Neuronal stem cell (in vitro differentiated cells): ENCODE measurements at regions not wholly inside any gene's neighbourhood (a gene's known extent, or its start where the extent isn't known, plus 50 kb on each side); places are given as distances from the start of the nearest gene placed in this dataset.

Source experiments
- DNase-seq: peaks from one replicate; pipeline ENCODE4 v3.0.0-alpha.2; 2013; ENCODE audit warnings: low spot score
- H2AFZ ChIP-seq: one replicate; pipeline ENCODE4 v1.6.1; 2013; ENCODE audit warnings: mild to moderate bottlenecking, low read length, inconsistent platforms
- H2AK5ac ChIP-seq: 2 replicates; pipeline ENCODE4 v1.6.1; 2013; ENCODE audit warnings: low read depth, mild to moderate bottlenecking, inconsistent platforms, low read length, moderate library complexity, mixed read lengths
- H2BK120ac ChIP-seq: 2 replicates; pipeline ENCODE4 v1.6.1; 2013; ENCODE audit warnings: low read depth, mild to moderate bottlenecking, inconsistent platforms, low read length, moderate library complexity, mixed read lengths
- H2BK12ac ChIP-seq: one replicate; pipeline ENCODE4 v1.6.1; 2013; ENCODE audit warnings: low read length, inconsistent platforms
- H2BK15ac ChIP-seq: 2 replicates; pipeline ENCODE4 v1.6.1; 2013; ENCODE audit warnings: mild to moderate bottlenecking, low read length, inconsistent platforms, mixed read lengths
- H2BK5ac ChIP-seq: one replicate; pipeline ENCODE4 v1.6.1; 2013; ENCODE audit warnings: inconsistent platforms, mild to moderate bottlenecking, low read length, moderate library complexity
- H3K14ac ChIP-seq: one replicate; pipeline ENCODE4 v1.6.1; 2013; ENCODE audit warnings: low read length, inconsistent platforms
- H3K18ac ChIP-seq: 2 replicates; pipeline ENCODE4 v1.6.1; 2013; ENCODE audit warnings: low read length, inconsistent platforms
- H3K23ac ChIP-seq: 2 replicates; pipeline ENCODE4 v1.6.1; 2013; ENCODE audit warnings: low read depth, mild to moderate bottlenecking, mixed read lengths, low read length, inconsistent platforms; ENCODE audit not compliant: poor library complexity
- H3K27ac ChIP-seq: replicated peaks from 3 replicates; pipeline ENCODE4 v1.5.1; 2013; ENCODE audit warnings: low read length, inconsistent platforms
- H3K27me3 ChIP-seq, 3 experiments: 2 replicates each; pipeline ENCODE4 v1.6.1; 2013; ENCODE audit warnings: low read length in 3 of 3, mild to moderate bottlenecking in 2 of 3, inconsistent platforms in 1 of 3, low read depth in 1 of 3, mixed read lengths in 1 of 3, moderate library complexity in 1 of 3; ENCODE audit not compliant: control insufficient read depth in 3 of 3, insufficient read depth in 3 of 3
- H3K36me3 ChIP-seq, 2 donors: replicated peaks in 1 of 2; 2 replicates each; pipeline ENCODE4 v1.6.1; 2013; ENCODE audit warnings: low read length in 2 of 2; ENCODE audit not compliant: control insufficient read depth in 2 of 2, insufficient read depth in 2 of 2
- H3K4ac ChIP-seq: 2 replicates; pipeline ENCODE4 v1.6.1; 2013; ENCODE audit warnings: inconsistent platforms, mild to moderate bottlenecking, low read length, moderate library complexity
- H3K4me1 ChIP-seq, 2 donors: 1 replicate in 1 of 2; 2 replicates in 1 of 2; pipeline ENCODE4 v1.6.1; 2013; ENCODE audit warnings: low read length in 2 of 2, low read depth in 1 of 2; ENCODE audit not compliant: control insufficient read depth in 2 of 2, insufficient read depth in 1 of 2
- H3K4me2 ChIP-seq: one replicate; pipeline ENCODE4 v1.6.1; 2013; ENCODE audit warnings: mild to moderate bottlenecking, low read length, inconsistent platforms; ENCODE audit not compliant: insufficient read depth, poor library complexity, severe bottlenecking
- H3K4me3 ChIP-seq, 2 donors: 2 replicates each; pipeline ENCODE4 v1.5.1; 2013; ENCODE audit warnings: low read length in 2 of 2, mild to moderate bottlenecking in 2 of 2, inconsistent platforms in 1 of 2, moderate library complexity in 1 of 2
- H3K79me1 ChIP-seq: one replicate; pipeline ENCODE4 v1.6.1; 2013; ENCODE audit warnings: low read depth, mild to moderate bottlenecking, inconsistent platforms, low read length, moderate library complexity
- H3K9ac ChIP-seq: one replicate; pipeline ENCODE4 v1.6.1; 2013; ENCODE audit warnings: mild to moderate bottlenecking, low read depth, low read length, inconsistent platforms; ENCODE audit not compliant: poor library complexity
- H3K9me3 ChIP-seq, 2 donors: replicated peaks in 1 of 2; 2 replicates each; pipeline versions ENCODE3 to v1.6.1; 2013; ENCODE audit warnings: low read length in 2 of 2, mild to moderate bottlenecking in 2 of 2, inconsistent platforms in 1 of 2, low read depth in 1 of 2, mixed read lengths in 1 of 2, moderate library complexity in 1 of 2; ENCODE audit not compliant: control insufficient read depth in 2 of 2, insufficient read depth in 1 of 2
- H4K8ac ChIP-seq: one replicate; pipeline ENCODE4 v1.6.1; 2013; ENCODE audit warnings: low read depth, mild to moderate bottlenecking, inconsistent platforms, low read length, moderate library complexity
- H4K91ac ChIP-seq: one replicate; pipeline ENCODE4 v1.6.1; 2013; ENCODE audit warnings: low read length, low read depth, mild to moderate bottlenecking, inconsistent platforms; ENCODE audit not compliant: poor library complexity
- WGBS, 2 donors: extraction: QIAGEN DNeasy Blood & Tissue Kit; methylation state at CpG; one replicate each; pipeline ENCODE4 v1.1.7; 2013; ENCODE audit warnings: missing lambda C conversion rate in 2 of 2, mixed read lengths in 1 of 2; ENCODE audit not compliant: insufficient read length in 2 of 2, insufficient replicate concordance in 1 of 2; ENCODE audit errors: extremely low coverage in 2 of 2; 5-methylcytosine and 5-hydroxymethylcytosine counted together

DNA sequence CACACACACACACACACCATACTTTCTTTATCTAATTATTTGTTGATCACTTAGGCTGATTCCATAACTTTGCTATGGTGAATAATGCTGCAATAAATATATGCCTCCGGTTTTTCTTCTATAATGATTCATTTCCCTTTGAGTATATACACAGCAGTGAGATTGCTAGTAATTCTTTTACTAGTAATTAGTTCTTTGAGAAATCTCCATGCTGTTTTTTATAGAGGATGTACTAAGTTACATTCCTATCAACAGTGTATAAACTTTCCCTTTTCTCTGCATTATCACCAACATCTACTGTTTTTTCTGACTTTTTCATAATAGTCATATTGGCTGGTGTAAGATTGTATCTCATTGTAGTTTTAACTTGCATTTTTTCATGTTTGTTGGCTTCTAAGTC lies 1405.1 kb downstream of the PCDH9 start:
- Histone ChIP-seq H3K79me1 (peaks cover 1% of the 10 kb centered on the region), H4K8ac (no peak overlapping the region), H3K4me1 (no peaks in the 10 kb centered on the region), H3K14ac (no peak overlapping the region), H3K4me2 (no peak overlapping the region), H3K36me3 (no peaks in the 10 kb centered on the region), H2AK5ac (no peak overlapping the region), H3K9me3 (peaks cover 0 to 2% of the 10 kb centered on the region in 2 donors), H3K4me3 (no peak overlapping the region), H3K9ac (no peak overlapping the region), H3K4ac (no peak overlapping the region), H3K27me3 (no peaks in the 10 kb centered on the region), H3K18ac (no peak overlapping the region), H2BK120ac (no peak overlapping the region), H3K23ac (no peak overlapping the region), H2BK12ac (no peak overlapping the region), H2AFZ (no peak overlapping the region), H4K91ac (no peak overlapping the region), H3K27ac (no peak overlapping the region), H2BK5ac (no peak overlapping the region), H2BK15ac (no peak overlapping the region)
- WGBS, 2 donors: no CpG with 5 or more reads among the region's 1 CpG
- no peak for DNase-seq

DNA sequence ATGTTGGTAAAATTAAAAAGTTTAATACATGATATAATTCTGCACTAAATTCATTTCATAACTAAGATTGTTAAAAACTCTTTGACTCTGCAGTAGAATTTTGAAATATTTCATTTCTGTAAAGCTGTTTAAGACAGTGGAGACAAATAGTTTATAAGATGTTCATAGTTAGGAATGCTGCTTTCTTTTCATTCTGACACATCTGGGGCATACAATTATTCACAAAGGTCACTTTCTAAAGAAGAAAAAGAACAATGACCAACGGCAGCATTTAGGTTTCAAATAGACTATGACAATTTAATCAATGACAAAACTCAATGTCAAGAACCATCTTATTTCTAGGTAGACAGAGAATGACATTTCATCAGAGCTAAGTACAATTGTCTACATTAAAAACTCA lies 1422.1 kb downstream of the PCDH9 start:
- Histone ChIP-seq H4K91ac (no peak overlapping the region), H4K8ac (no peak overlapping the region), H3K27ac (no peak overlapping the region), H3K14ac (no peak overlapping the region), H2AK5ac (no peak overlapping the region), H2BK120ac (no peak overlapping the region), H2BK5ac (no peak overlapping the region), H3K79me1 (no peaks in the 10 kb centered on the region), H3K4me1 (peaks cover 0 to 9% of the 10 kb centered on the region in 2 donors), H3K4ac (no peak overlapping the region), H2AFZ (no peak overlapping the region), H2BK12ac (no peak overlapping the region), H3K4me2 (no peak overlapping the region), H3K27me3 (no peaks in the 10 kb centered on the region), H3K4me3 (no peak overlapping the region), H3K9me3 (peaks cover under 1 to 5% of the 10 kb centered on the region in 2 donors), H3K9ac (no peak overlapping the region), H3K36me3 (no peaks in the 10 kb centered on the region), H3K18ac (no peak overlapping the region), H2BK15ac (no peak overlapping the region), H3K23ac (no peak overlapping the region)
- DNase-seq: no peak
- no CpG with 5 or more reads among the region's 1 CpG for WGBS, 2 donors

DNA sequence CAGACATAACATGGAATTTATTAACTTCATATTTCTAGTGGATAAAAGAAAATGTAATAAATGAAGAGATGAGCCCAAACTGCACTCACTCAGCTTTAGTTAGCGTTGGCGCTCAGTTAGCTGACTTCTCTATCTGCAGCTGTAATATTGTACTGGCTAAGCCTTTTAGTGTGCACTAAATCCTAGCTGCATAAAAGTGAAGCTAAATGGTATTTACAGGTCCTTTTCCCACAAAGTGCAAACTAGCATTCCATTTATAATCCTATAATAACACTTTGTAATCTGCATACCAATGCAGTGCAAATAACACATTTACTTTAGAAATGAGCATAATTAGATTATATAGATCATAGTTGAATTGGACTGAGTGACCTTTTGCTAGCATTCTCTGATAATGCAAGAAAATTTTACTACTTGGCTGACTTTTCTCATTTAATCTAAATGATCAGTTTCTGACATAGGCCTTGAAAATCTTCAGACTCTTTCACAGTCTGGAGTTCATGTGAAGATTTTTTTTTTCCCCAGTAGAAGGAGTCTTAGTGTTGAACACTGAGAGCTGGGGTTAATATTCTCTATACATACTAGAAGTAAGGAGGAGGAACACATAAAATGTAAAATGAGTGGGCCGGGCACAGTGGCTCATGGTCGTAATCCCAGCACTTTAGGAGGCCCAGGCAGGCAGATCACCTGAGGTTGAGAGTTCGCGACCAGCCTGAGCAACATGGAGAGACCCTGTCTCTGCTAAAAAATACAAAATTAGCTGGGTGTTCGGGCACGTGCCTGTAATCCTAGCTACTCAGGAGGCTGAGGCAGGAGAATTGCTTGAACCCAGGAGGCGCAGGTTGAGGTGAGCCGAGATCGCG lies 1426.4 kb downstream of the PCDH9 start:
- Histone ChIP-seq H4K91ac (no peak overlapping the region), H2BK15ac (no peak overlapping the region), H3K14ac (no peak overlapping the region), H3K4me1 (peaks cover 0 to 9% of the 10 kb centered on the region in 2 donors), H3K18ac (no peak overlapping the region), H3K4me2 (no peak overlapping the region), H2BK120ac (no peak overlapping the region), H3K27me3 (no peaks in the 10 kb centered on the region), H3K9ac (no peak overlapping the region), H2BK12ac (no peak overlapping the region), H3K36me3 (no peaks in the 10 kb centered on the region), H3K23ac (no peak overlapping the region), H2BK5ac (no peak overlapping the region), H2AFZ (no peak overlapping the region), H4K8ac (no peak overlapping the region), H3K4ac (no peak overlapping the region), H3K79me1 (no peaks in the 10 kb centered on the region), H3K9me3 (no peaks in the 10 kb centered on the region), H3K4me3 (no peak overlapping the region), H2AK5ac (no peak overlapping the region), H3K27ac (no peak overlapping the region)
- no peak for DNase-seq
- WGBS, 2 donors: no CpG with 5 or more reads among the region's 12 CpGs

DNA sequence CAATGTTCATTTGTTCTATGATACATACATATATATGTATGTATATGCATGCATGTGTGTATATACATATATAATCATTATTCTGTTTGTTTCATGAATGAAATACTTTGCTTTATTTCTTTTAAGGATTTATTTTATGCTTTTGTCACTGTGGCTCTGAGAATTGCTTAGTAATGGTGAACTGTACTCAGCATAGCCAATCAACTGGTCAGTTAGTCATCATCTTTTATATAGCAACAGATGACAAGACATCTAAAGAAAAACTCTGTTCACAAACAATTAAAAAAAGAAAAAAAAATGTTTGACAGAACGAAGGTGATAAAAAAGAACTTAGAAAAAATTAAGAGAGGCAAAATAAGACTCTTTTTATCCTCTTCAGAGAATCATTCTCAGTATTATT lies 1440.3 kb downstream of the PCDH9 start:
- no peak overlapping the region for H3K18ac ChIP-seq
- no peak for DNase-seq
- H2BK120ac ChIP-seq: no peak overlapping the region
- no peak overlapping the region for H3K27ac ChIP-seq
- no peak overlapping the region for H2BK5ac ChIP-seq
- H3K4ac ChIP-seq: no peak overlapping the region
- H3K4me3 ChIP-seq: no peak overlapping the region
- H2AK5ac ChIP-seq: no peak overlapping the region
- H3K27me3 ChIP-seq: no peaks in the 10 kb centered on the region
- no peaks in the 10 kb centered on the region for H3K79me1 ChIP-seq
- no peak overlapping the region for H2BK12ac ChIP-seq
- no peaks in the 10 kb centered on the region for H3K4me1 ChIP-seq
- H3K4me2 ChIP-seq: no peak overlapping the region
- H2AFZ ChIP-seq: no peak overlapping the region
- WGBS, 2 donors: no CpG with 5 or more reads among the region's 1 CpG
- no peaks in the 10 kb centered on the region for H3K36me3 ChIP-seq
- H3K14ac ChIP-seq: no peak overlapping the region
- no peak overlapping the region for H4K91ac ChIP-seq
- no peaks in the 10 kb centered on the region for H3K9me3 ChIP-seq
- H3K9ac ChIP-seq: no peak overlapping the region
- no peak overlapping the region for H3K23ac ChIP-seq
- H4K8ac ChIP-seq: no peak overlapping the region
- H2BK15ac ChIP-seq: no peak overlapping the region
